Loucy (cell line): ENCODE measurements at regions not wholly inside any gene's neighbourhood (a gene's known extent, or its start where the extent isn't known, plus 50 kb on each side); places are given as distances from the start of the nearest gene placed in this dataset.

ENCODE experiments used
- H2AFZ ChIP-seq: fragments of 200-600 bp; sonication (generic); 2 replicates; pipeline ENCODE4 v1.6.0; 2016; ENCODE audit warnings: antibody characterized with exemption, mild to moderate bottlenecking, low read length, moderate library complexity
- H3F3A ChIP-seq: fragments of 200-600 bp; 2 replicates; pipeline ENCODE4 v1.6.0; 2016; ENCODE audit warnings: antibody characterized with exemption, low read depth, mild to moderate bottlenecking
- H3K27me3 ChIP-seq: fragments of 200-600 bp; sonication (generic); 2 replicates; pipeline ENCODE4 v1.6.1; 2014; ENCODE audit warnings: low read length, mild to moderate bottlenecking; ENCODE audit not compliant: insufficient read depth, poor library complexity, severe bottlenecking
- H3K36me3 ChIP-seq: fragments of 200-600 bp; sonication (generic); 2 replicates; pipeline ENCODE4 v1.6.1; 2016; ENCODE audit warnings: low read length; ENCODE audit not compliant: insufficient read depth
- H3K4me1 ChIP-seq: fragments of 200-600 bp; sonication (generic); 2 replicates; pipeline ENCODE4 v1.5.1; 2014; ENCODE audit warnings: low read length, mild to moderate bottlenecking; ENCODE audit not compliant: insufficient read depth, poor library complexity, severe bottlenecking
- H3K4me2 ChIP-seq: fragments of 200-600 bp; sonication (generic); 2 replicates; pipeline ENCODE4 v1.6.0; 2014; ENCODE audit warnings: antibody characterized with exemption, low read length, low read depth, mild to moderate bottlenecking; ENCODE audit not compliant: poor library complexity, severe bottlenecking
- H3K4me3 ChIP-seq: fragments of 200-600 bp; sonication (generic); 2 replicates; pipeline ENCODE4 v1.5.1; 2014; ENCODE audit warnings: low read length, mild to moderate bottlenecking, mixed read lengths; ENCODE audit not compliant: poor library complexity, severe bottlenecking
- H3K79me2 ChIP-seq: fragments of 200-600 bp; sonication (generic); 2 replicates; pipeline ENCODE4 v1.6.1; 2014; ENCODE audit warnings: low read length; ENCODE audit not compliant: insufficient read depth
- H3K9ac ChIP-seq: fragments of 200-600 bp; sonication (generic); 2 replicates; pipeline ENCODE4 v1.6.0; 2014; ENCODE audit warnings: mild to moderate bottlenecking, low read depth, low read length, moderate library complexity; ENCODE audit not compliant: poor library complexity, severe bottlenecking
- H3K9me2 ChIP-seq: fragments of 200-600 bp; sonication (generic); replicated peaks from 2 replicates; pipeline ENCODE4 v1.6.1; 2016; ENCODE audit warnings: low read depth, low read length, mixed read lengths
- H3K9me3 ChIP-seq: fragments of 200-600 bp; sonication (generic); 2 replicates; pipeline ENCODE4 v1.6.1; 2014; ENCODE audit warnings: mild to moderate bottlenecking, antibody characterized with exemption, low read length, low read depth; ENCODE audit not compliant: insufficient read depth
- H4K20me1 ChIP-seq: fragments of 200-600 bp; sonication (generic); 2 replicates; pipeline ENCODE4 v1.6.0; 2014; ENCODE audit warnings: antibody characterized with exemption, low read length, mild to moderate bottlenecking; ENCODE audit not compliant: insufficient read depth, poor library complexity, severe bottlenecking
- EZH2phosphoT487 ChIP-seq: fragments of 200-600 bp; IDR thresholded peaks from 2 replicates; pipeline ENCODE4 v1.6.1; 2018; ENCODE audit warnings: antibody characterized with exemption, mild to moderate bottlenecking, moderate library complexity, borderline replicate concordance
- TF ChIP-seq, protein P1 (sequence below): fragments of 200-600 bp; sonication (generic); conservative IDR thresholded peaks from 2 replicates; pipeline ENCODE4 v1.5.1; 2014; ENCODE audit warnings: mild to moderate bottlenecking, antibody characterized with exemption, low read length

GRCh38 chr16:17027488-17028129 lies 443.2 kb downstream of the XYLT1 start:
- Histone ChIP-seq H3F3A (no peaks in the 10 kb centered on the region), H3K9me2 (no peaks in the 10 kb centered on the region), H4K20me1 (no peaks in the 10 kb centered on the region), H3K4me2 (no peak overlapping the region), H3K36me3 (no peaks in the 10 kb centered on the region), H3K79me2 (no peaks in the 10 kb centered on the region), H3K9ac (no peak overlapping the region), H3K4me3 (no peak overlapping the region), H2AFZ (no peak overlapping the region), H3K9me3 (no peaks in the 10 kb centered on the region; the same call in 1 of the 2 replicates), H3K27me3 (no peaks in the 10 kb centered on the region), H3K4me1 (peaks cover 26% of the 10 kb centered on the region)
- TF ChIP-seq EZH2phosphoT487: no peak
- TF ChIP-seq, protein P1, sequence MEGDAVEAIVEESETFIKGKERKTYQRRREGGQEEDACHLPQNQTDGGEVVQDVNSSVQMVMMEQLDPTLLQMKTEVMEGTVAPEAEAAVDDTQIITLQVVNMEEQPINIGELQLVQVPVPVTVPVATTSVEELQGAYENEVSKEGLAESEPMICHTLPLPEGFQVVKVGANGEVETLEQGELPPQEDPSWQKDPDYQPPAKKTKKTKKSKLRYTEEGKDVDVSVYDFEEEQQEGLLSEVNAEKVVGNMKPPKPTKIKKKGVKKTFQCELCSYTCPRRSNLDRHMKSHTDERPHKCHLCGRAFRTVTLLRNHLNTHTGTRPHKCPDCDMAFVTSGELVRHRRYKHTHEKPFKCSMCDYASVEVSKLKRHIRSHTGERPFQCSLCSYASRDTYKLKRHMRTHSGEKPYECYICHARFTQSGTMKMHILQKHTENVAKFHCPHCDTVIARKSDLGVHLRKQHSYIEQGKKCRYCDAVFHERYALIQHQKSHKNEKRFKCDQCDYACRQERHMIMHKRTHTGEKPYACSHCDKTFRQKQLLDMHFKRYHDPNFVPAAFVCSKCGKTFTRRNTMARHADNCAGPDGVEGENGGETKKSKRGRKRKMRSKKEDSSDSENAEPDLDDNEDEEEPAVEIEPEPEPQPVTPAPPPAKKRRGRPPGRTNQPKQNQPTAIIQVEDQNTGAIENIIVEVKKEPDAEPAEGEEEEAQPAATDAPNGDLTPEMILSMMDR: no peak

DNA sequence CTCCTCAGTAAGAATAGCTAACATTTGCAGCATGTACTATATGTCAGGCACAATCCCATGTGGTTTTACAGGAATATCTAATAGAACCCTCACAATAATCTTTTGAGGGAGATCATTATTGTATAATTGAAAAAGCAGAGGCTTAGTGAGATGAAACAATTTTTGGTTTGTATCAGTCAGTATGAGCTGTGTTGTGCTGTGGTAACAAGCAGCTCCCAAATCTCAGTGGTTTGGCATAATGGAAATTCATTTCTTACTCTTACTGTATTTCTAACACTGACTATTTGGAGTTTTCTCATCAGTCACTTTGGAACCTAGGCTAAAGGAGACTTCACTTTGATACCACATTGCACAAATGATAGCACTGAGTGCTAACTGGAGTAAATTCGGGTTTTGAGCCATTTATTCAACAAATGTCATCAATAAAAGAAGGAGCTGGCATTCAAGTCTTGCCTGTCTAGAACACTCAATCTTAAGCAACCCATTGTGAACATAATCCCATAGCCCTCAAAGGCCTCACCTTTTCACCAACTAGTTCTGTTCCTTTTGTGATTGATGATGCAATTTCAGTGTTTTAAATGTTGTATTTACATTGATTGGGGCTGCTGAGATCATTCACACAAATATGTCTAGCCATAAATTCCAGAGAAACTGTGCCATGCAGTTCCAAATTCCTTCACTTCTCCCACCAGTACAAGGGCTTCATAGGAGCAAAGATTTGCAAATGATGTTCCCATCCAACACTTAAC lies 441.0 kb downstream of the XYLT1 start:
- H2AFZ ChIP-seq: no peak overlapping the region

GRCh38 chr16:17031484-17032268 lies 439.1 kb downstream of the XYLT1 start:
- Histone ChIP-seq H3K36me3 (no peaks in the 10 kb centered on the region), H3K4me2 (no peak overlapping the region), H3K9ac (no peak overlapping the region), H3K9me2 (no peaks in the 10 kb centered on the region), H3K79me2 (no peaks in the 10 kb centered on the region), H3K4me1 (peaks cover 11% of the 10 kb centered on the region), H3K4me3 (no peak overlapping the region), H3K27me3 (no peaks in the 10 kb centered on the region), H3F3A (no peaks in the 10 kb centered on the region), H3K9me3 (no peaks in the 10 kb centered on the region; the same call in 1 of the 2 replicates), H2AFZ (no peak overlapping the region), H4K20me1 (no peaks in the 10 kb centered on the region)
- no peak for TF ChIP-seq EZH2phosphoT487
- TF ChIP-seq, protein P1: no peak

More for the DNA sequence above, 441.0 kb downstream of the XYLT1 start:
- H3K27me3 ChIP-seq: no peaks in the 10 kb centered on the region
- H3K4me1 ChIP-seq: peaks cover 26% of the 10 kb centered on the region
- no peak overlapping the region for H3K9ac ChIP-seq
- no peak overlapping the region for H3K4me3 ChIP-seq
- H4K20me1 ChIP-seq: no peaks in the 10 kb centered on the region
- TF ChIP-seq, protein P1: no peak
- TF ChIP-seq EZH2phosphoT487: no peak
- H3K9me3 ChIP-seq: no peaks in the 10 kb centered on the region; the same call in 1 of the 2 replicates
- no peaks in the 10 kb centered on the region for H3F3A ChIP-seq
- no peaks in the 10 kb centered on the region for H3K36me3 ChIP-seq
- no peaks in the 10 kb centered on the region for H3K9me2 ChIP-seq
- no peaks in the 10 kb centered on the region for H3K79me2 ChIP-seq
- H3K4me2 ChIP-seq: no peak overlapping the region
